Left ventricle myocardium superior (tissue), 1 donor: ENCODE measurements at regions not wholly inside any gene's neighbourhood (a gene's known extent, or its start where the extent isn't known, plus 50 kb on each side); places are given as distances from the start of the nearest gene placed in this dataset.

Source experiments
- ATAC-seq: fragments of 200-7000 bp; cut with Tn5 transposase; one replicate; pipeline ENCODE4 v1.9.1; 2020; ENCODE audit warnings: mild to moderate bottlenecking, moderate library complexity
- DNase-seq: peaks from one replicate; pipeline ENCODE4 v3.0.0-alpha.2; 2020
- intact Hi-C: fragments of 100-400 bp; cut with micrococcal nuclease; formaldehyde crosslinking; loops from one replicate; pipeline ENCODE4 v1.11.0; 2022
- donor health status: DM: no; HTN: yes; CAD: no; lungs with severe emphysema.

DNA sequence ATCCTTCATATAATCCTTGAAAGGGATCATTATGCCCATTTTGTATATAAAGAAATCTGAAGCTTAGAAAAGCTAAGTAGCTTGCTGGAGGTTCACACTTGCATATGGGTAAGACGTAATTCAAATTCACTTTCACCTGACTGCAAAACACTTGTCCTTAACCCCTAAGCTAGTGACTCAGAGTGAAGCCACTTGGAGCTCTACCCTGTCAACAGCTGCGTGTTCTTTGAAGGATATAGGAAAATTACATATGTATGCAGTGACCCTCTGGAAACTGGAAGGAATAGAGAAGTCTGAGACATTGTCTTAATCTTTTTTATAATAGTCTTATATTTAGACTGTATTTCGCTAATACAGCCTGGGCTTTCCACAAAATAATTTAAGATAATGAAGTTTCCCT, 80.0 kb upstream of the STK32A start:
- DNase-seq (no peak), ATAC-seq (no peak)
- intact Hi-C loops = no loop called here

- intact Hi-C loops = no loop called here
- DNase-seq (no peak), ATAC-seq (no peak)
These were observed 78.8 kb upstream of the STK32A start for GRCh38 chr5:147156012-147156411.

GRCh38 chr5:147160902-147161700, 73.7 kb upstream of the STK32A start:
- no peak for ATAC-seq
- intact Hi-C loops = no loop called here
- no peak for DNase-seq

DNA sequence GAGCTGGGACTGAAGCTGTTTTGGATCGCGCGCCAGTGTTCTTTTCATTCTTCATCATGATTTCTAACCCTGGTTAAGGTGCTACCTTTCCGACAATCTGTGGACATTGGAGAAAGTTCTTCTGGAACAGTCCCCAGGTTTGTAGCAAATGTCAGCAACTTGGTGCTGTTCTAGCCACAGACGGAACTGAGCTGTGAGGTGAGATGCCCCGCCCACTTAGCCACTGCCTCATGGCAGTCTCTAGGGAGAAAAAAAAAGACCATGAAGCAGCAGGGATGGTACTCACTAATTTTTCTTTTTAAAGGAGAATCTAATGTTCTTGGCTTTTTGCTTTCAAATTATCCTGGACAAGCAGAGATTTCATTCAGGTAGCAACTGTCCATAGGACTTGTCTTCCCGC, 72.1 kb upstream of the STK32A start:
- ATAC-seq = no peak
- DNase-seq = no peak
- intact Hi-C loops = no loop called here

GRCh38 chr5:147167529-147167928, 67.3 kb upstream of the STK32A start:
- no peak for DNase-seq
- intact Hi-C loops = no loop called here
- no peak for ATAC-seq

DNA sequence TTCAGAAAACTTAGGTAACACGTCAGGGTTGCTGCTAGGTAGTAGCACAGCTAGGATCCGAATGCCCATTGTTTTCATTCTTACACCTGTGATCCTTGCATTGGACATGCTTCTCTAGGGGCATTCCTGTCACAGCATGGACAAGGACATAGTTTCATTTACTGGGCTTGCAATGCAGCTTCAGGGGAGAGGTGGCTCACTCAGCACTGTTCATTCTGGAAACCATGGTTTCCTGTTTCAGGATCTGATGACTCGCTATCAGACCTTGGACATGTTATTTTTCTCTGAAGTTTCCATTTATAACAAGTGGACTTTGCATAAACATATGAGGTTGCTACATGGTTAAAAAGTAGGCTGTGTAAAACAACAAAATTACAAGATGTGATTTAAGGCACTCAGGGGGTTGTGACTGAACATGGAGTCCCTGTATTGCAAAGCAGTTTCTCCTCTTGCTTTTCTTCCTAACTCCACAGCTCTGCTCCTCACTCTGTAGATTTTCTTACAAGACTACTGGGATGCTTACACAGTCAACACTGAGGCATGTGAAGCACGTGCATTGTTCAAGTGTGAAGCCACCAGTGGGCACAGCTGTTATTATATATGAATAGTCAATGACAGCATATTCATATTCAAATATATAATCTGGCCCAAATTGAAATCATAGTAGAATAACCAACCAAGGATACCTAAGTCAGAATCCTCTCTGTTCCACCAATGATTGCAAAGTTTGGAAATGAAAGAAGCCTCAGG, 66.1 kb upstream of the STK32A start:
- DNase-seq = no peak
- intact Hi-C loops = no loop called here
- ATAC-seq = no peak

- ATAC-seq (no peak), DNase-seq (no peak)
- intact Hi-C loops = no loop called here
These were observed 65.4 kb upstream of the STK32A start for GRCh38 chr5:147169399-147169798.

DNA sequence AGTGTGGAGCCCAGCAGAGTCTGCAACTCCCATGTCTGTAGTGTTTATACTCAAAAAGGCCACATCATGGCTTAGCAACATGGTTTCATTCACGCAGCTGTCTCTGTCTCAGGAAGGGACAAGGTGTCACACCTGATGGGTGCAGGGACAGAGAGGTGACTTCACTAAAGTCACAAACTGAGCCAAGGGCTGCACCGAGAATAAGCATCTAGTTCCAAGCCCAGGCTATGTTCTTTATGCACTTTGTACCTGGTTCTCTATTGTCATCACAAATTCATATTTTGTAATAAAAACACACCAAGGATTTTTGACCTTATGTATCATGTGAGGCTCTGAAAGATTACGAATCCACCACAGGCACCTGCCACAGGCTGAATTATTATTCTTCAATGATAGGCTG, 64.9 kb upstream of the STK32A start:
- no peak for ATAC-seq

DNA sequence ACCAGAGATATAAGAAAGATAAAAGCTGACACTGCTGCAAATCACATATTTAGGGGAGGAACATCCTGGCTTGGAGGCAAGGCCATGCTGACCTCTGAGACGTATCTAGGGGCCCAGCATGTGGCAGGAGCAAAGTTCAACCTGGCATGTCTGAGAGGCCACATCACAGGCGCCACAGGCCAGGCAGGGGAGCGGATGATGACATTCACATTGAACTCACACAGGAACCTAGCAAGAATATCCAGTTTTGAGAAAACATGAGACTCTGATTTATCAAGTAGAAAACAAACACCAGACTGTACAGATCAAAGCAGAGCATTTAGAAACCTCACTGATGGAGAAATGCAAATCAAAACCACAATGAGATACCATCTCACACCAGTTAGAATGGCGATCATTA, 64.2 kb upstream of the STK32A start:
- DNase-seq (no peak), ATAC-seq (no peak)
- intact Hi-C loops = no loop called here

More for the DNA sequence above, 64.9 kb upstream of the STK32A start:
- intact Hi-C loops = no loop called here
- no peak for DNase-seq

DNA sequence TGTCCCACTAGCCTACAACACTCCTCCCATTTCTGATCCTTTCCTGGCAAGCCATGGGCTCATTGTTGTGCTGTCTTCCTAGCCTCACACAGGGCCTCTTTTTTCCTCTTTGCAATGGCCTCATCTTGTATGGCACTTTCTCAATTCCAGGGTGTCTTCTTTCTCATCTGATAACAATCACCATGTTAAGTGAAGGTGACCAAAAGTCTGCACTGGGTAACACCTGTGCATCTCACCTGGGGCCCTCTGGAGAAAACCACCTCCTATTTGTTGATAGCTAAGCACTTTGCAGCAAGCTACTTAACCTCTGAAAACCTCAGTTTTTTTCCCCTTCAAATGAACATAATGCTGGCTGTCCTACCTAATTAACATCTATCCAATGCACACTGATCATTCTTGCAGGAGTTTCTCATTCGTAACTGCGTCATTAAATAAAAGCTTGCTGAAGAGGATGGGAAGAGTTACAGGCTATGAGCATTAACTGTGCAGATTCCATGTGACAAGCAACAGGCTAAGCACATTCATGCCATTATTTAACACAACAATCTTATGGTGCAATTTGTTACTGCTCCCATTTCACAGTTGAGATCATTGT, 60.1 kb upstream of the STK32A start:
- intact Hi-C loops = no loop called here
- DNase-seq = no peak
- ATAC-seq = no peak

GRCh38 chr5:147175516-147176097, 59.2 kb upstream of the STK32A start:
- ATAC-seq (no peak), DNase-seq (no peak)
- intact Hi-C loops = no loop called here

DNA sequence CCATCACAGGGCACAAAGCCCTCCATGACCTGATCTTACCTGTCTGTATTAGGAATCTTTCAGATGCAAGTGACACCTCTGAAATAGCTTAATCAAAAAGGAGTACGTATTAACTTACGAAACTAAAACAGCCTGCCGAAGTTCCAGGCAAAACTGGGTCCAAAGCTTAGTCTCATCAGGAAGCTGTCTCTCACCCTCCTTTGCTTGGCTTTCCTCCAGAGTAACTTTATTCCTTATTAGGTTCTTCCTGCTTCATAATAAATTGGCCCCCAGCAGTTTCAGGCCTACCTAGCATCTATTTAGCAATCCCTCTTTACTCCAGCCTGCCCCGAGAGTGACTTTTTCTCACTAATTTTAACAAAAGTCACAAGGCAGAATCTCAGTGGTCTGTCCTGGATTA, 58.4 kb upstream of the STK32A start:
- DNase-seq = no peak
- intact Hi-C loops = no loop called here
- ATAC-seq = no peak

GRCh38 chr5:147177125-147177840, 57.5 kb upstream of the STK32A start:
- intact Hi-C loops = no loop called here
- DNase-seq (no peak), ATAC-seq (no peak)

DNA sequence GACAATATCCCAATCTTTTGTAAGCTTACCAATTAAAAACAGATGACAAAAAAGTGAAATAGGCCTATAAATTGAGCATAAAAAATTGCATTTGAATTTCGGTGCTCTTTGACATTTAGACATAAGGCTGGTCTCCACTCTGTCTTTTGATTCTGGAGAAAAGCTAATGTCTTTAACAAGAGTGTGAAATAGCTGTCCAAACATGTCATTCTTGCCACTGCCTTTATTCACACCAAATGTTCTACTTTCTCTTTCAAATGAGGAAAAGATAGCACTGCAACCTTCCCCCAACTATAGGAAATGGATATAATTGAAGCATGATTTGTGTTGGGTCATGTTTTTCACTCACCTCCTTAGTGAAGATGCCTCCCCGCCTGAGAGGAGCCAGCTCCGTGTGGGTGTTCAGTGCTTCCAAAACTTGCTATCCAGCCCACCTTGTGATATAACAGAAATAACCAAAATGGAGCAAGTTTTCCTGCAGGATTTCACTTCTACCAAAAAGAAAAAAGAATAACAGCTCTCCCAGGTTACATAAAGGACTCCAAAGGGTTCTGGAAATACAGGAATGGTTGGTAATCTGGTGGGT, 55.2 kb upstream of the STK32A start:
- no peak for ATAC-seq
- DNase-seq = no peak
- intact Hi-C loops = no loop called here

- DNase-seq = no peak
- intact Hi-C loops = no loop called here
- no peak for ATAC-seq
These were observed 54.1 kb upstream of the STK32A start for GRCh38 chr5:147180751-147181150.
